Stimulated activated CD4-positive, alpha-beta T cell treated with anti-CD3 and anti-CD28 coated beads, TNF-alpha, amount 100 ng/mL, for 1 hour (primary cell): ENCODE measurements at regions not wholly inside any gene's neighbourhood (a gene's known extent, or its start where the extent isn't known, plus 50 kb on each side); places are given as distances from the start of the nearest gene placed in this dataset.
"Not testable (repeated sequence)": the region's sequence is repeated elsewhere in the genome, so short reads cannot be mapped to it uniquely, and the experiment has no call there.

ENCODE experiments used
- DNase-seq, 3 donors: peaks; one replicate each; pipeline ENCODE4 v3.0.0-alpha.2; 2020; ENCODE audit warnings: low read depth in 3 of 3, low spot score in 1 of 3

DNA sequence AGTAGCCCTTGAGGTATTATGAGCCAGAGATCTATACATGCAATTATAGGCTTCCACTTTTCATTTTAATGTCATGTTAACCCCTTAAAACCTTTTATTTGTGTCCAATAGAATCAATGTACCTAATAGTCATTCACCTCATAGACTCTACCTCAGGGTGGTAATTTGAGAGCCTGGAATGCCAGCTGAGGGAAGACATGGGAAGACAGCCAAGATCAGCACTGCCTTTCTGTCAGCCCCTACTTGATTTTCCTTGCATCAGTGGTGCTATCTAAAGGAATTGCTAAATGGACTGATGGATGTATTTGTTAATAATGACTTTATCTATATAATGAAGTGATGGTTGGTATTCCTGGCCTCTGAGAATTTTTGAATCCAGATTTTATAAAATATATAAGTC is 113.3 kb upstream of the GBE1 start:
- DNase-seq: no peak

DNA sequence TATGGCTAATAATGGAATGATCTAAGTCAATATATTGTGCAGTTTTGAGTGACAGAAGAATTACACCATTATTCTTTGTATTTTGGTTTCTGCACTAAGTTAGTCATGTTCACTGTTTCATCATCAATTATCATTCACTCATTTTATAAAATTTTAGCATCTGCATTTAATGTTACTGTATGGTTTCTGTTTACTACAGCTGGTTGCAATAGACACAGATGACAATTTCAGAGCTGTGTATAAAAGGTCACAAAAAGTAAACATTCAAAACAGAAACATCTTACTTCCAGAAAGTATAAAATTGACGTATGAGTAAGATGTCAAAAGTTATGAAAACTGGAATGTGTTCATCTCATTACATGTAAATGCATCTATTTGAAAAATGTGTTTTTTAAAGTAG is 111.1 kb upstream of the GBE1 start:
- DNase-seq: no peak

DNA sequence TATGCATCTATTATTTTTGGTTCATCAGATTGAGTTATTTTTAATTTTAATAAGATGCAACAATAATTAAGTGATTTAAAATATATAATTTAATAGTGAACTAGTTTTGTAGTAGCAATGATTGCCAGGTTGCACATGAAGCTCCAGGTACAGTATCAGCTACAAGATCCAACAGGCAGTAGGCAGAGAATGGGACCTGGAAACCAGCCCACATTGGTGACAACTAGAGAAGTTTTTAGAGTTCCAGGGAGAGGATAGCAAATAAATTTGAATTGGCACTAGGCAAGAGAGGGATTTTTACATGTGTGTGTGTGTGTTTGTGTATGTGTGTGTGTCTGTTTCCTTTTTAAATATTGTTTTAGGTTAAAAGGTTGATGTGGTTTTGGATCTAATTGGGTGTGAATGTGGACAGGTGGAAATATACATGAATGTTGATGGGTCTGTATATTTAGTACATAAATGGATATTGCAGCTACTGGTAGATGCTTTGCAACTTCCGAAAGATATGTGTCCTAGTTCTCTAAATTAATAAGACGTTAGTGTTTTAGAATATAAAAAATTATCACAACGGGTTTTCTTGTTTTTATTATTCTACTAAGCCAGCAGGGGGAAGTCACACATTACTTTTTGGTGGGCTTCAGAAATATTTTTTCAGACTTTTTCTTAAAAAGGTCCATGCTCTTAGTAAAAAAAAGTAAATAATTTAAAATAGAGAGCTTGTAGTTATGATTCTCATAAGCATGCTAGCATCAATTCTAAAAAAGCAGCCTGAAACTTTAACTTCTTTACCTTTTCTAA is 110.1 kb upstream of the GBE1 start:
- DNase-seq: no peak

GRCh38 chr3:81869382-81869781 is 107.9 kb upstream of the GBE1 start:
- no peak for DNase-seq

GRCh38 chr3:81868597-81868996 is 107.2 kb upstream of the GBE1 start:
- DNase-seq: no peak

GRCh38 chr3:81867875-81868274 is 106.4 kb upstream of the GBE1 start:
- no peak for DNase-seq

GRCh38 chr3:81865164-81865563 is 103.7 kb upstream of the GBE1 start:
- DNase-seq: not testable (repeated sequence)

DNA sequence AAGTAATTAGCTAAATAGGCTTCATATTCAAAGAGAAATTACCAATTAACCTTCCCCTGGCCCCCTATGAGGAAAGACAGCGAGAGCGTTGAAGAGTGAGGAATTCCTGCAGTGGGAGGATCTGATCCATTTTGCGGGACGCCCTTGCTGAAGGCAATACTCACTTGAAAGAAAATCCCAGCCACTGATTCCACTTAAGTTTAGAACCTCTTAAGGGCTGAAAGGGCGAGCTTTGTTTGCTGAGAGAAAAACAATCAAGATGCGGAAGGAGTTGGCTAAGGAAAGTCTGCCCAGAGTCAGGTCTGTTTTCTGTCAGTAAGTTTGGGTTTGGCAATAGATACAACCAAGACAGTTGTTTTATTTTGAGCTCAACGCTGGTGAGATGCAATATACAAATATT is 102.8 kb upstream of the GBE1 start:
- no peak for DNase-seq

GRCh38 chr3:81863756-81864155 is 102.3 kb upstream of the GBE1 start:
- DNase-seq: no peak

- no peak for DNase-seq
These were observed 100.1 kb upstream of the GBE1 start for GRCh38 chr3:81861593-81861992.

DNA sequence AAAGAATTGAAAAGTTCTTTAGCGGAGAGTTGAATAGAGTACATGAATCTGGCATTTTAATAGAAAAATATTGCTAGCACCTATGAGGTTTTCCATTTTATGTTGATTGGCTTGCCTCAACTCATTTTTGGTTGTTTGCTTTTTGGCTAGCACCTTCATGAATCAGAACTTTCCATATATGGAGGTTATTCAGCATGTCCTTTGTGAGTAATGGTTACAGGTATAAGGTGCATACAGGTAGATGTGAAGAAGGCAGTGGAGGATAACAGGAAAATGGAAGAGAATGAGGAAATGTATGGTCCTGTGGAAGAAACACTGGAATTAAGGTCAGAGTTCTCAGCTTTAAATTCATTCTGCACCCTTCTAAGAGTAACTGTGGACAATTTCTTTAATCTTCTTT is 98.1 kb upstream of the GBE1 start:
- no peak for DNase-seq

- DNase-seq: no peak
These were observed 92.0 kb upstream of the GBE1 start for GRCh38 chr3:81853431-81853830.

DNA sequence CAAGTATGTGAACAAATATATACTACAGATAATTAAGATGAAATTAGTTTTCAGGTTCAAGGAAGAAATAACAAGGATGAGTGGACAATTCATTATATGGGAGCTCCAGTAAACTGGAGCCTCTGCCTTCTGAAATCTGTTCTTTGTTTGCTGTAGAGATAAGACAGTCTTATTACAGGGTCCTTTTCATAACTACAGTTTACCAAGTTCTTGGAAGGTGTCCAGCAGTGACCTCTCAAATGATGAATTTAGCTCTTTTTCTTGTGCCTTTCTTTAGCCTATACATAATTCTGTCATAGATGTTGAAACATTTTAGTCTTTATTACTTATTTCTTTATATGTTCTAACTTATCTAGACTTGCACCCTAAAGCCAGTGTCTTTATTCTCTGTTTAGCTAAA is 89.7 kb upstream of the GBE1 start:
- no peak for DNase-seq

DNA sequence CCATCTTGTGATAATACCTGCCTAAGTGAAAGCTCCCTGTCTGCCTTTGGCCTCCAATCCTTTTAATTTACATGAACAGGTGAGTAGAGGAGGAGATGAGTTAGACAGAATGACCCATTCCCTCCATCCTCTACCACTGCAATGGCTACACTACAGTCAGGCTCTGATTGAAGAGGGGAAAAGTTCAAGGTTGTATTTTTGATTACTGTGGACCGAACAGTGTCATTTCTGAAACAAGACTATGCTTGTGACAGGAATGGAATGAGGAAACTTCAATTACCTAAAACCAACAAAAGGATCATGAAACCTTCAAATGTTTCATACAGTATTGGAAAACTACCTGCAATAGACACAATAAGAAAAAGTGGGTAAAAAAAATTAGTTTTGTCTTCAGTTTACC is 85.5 kb upstream of the GBE1 start:
- DNase-seq: no peak

DNA sequence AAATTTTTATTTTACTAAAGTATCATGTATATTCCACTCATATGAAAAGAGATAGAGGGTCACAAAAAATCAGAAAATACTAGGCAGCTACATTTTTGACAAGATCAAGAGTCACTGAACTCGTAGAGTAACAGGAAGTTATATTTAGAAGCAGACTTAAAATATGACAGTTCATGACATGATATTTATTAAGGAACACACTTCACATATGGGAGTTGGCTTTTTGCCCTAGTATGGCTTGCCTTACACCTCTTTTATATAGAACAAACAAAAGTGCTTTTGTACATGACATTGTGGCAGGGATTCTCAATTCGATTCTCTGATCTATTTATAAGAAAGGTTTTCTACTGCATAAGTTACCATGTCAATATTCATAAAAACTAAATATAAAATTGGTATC is 80.1 kb upstream of the GBE1 start:
- DNase-seq: no peak

- no peak for DNase-seq
These were observed 78.2 kb upstream of the GBE1 start for GRCh38 chr3:81839504-81840094.

- DNase-seq: no peak
These were observed 77.0 kb upstream of the GBE1 start for GRCh38 chr3:81838457-81838856.

- DNase-seq: no peak
These were observed 75.7 kb upstream of the GBE1 start for GRCh38 chr3:81837071-81837593.

GRCh38 chr3:81829937-81830336 is 68.5 kb upstream of the GBE1 start:
- no peak for DNase-seq

- not testable (repeated sequence) for DNase-seq
These were observed 67.8 kb upstream of the GBE1 start for GRCh38 chr3:81829272-81829671.

GRCh38 chr3:81823882-81824395 is 62.5 kb upstream of the GBE1 start:
- DNase-seq: no peak

DNA sequence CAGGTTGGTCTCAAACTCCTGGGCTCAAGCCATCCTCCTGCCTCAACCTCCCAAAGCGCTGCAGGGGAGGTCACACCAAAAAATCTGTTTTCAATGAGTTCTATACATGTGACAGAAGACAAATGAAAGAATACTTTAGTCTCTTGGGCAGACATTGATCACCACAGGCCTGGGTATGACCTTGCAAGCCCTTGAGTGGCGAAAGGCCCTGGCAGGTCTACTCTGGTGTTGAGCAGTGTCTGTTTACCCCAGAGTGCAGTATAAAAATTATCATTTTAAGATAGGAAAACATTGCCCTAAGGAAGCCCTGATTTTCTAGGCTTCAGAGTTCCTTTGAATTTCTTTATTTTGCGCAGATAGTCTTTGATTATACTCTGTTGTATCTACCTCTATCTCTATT is 61.6 kb upstream of the GBE1 start:
- no peak for DNase-seq
